ENCODE measurements at regions not wholly inside any gene's neighbourhood (a gene's known extent, or its start where the extent isn't known, plus 50 kb on each side); places are given as distances from the start of the nearest gene placed in this dataset.

DNA sequence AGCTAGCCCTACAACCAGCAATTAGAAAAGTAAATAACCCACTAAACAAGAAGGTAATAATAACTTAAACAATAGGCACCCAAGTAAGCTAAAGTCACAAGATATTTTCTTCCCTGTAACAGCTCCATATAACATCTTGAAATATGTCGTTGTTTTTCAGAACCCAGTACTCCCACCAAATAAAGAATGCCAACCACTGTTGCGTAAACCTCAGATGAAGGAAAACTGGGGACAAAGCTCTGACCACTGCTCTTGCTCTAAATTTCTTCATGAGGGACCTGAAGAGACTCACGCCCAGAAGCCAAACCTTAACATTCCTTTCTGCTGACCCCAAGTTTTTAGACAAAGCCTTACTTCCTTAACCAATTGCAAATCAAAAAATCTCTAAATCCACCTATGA is 267.7 kb upstream of the GAS1 start:
- TF ChIP-seq, protein P1, sequence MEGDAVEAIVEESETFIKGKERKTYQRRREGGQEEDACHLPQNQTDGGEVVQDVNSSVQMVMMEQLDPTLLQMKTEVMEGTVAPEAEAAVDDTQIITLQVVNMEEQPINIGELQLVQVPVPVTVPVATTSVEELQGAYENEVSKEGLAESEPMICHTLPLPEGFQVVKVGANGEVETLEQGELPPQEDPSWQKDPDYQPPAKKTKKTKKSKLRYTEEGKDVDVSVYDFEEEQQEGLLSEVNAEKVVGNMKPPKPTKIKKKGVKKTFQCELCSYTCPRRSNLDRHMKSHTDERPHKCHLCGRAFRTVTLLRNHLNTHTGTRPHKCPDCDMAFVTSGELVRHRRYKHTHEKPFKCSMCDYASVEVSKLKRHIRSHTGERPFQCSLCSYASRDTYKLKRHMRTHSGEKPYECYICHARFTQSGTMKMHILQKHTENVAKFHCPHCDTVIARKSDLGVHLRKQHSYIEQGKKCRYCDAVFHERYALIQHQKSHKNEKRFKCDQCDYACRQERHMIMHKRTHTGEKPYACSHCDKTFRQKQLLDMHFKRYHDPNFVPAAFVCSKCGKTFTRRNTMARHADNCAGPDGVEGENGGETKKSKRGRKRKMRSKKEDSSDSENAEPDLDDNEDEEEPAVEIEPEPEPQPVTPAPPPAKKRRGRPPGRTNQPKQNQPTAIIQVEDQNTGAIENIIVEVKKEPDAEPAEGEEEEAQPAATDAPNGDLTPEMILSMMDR (optimal IDR thresholded peaks at IDR 0.05 in 1 of 3, IDR thresholded peaks at IDR 0.05 in 1 of 3, conservative IDR thresholded peaks at IDR 0.05 in 1 of 3; ENCODE audit: extremely low read depth in 1 of 3, insufficient read depth in 2 of 3, low read length in 3 of 3) = no peak
- TF ChIP-seq EZH2 (IDR thresholded peaks at IDR 0.05; ENCODE audit: low read length) = no peak
